ENCODE measurements at regions not wholly inside any gene's neighbourhood (a gene's known extent, or its start where the extent isn't known, plus 50 kb on each side); places are given as distances from the start of the nearest gene placed in this dataset.

DNA sequence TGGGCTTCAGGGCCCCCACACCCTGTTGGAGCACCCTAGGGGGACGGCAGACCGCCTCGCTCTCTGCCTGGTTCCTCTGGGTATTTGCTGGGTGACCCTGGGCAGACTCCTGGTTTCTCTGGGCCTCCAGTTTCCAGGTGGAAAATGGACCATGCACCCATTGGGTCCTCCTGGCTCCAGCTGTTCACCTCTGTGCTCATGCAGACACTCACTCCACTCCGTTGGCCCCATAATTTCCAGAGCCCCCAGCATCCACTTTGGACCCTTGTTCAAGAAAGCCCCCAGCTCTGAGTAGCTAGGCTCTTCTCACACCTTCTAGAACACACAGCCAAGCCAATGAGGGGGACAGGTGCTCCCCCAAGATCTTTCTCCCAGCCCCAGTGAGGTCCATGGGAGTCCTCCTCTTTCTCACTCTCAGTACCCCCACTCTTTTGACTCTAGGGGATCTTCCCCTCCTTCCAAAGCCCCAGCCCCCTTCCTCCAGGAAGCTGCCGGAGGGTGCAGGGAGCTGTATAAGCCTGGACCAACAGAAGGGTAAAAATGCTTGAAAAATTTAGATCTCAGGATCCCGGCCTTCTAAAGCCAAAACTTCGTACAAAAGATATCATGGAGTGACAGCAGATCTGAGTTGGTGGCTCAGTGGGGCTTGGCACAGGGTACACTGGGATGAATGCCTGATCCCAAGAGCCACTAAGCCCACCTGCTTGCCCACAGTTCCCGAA lies 174.8 kb upstream of the RTL1 start:
- TF ChIP-seq, protein P1, sequence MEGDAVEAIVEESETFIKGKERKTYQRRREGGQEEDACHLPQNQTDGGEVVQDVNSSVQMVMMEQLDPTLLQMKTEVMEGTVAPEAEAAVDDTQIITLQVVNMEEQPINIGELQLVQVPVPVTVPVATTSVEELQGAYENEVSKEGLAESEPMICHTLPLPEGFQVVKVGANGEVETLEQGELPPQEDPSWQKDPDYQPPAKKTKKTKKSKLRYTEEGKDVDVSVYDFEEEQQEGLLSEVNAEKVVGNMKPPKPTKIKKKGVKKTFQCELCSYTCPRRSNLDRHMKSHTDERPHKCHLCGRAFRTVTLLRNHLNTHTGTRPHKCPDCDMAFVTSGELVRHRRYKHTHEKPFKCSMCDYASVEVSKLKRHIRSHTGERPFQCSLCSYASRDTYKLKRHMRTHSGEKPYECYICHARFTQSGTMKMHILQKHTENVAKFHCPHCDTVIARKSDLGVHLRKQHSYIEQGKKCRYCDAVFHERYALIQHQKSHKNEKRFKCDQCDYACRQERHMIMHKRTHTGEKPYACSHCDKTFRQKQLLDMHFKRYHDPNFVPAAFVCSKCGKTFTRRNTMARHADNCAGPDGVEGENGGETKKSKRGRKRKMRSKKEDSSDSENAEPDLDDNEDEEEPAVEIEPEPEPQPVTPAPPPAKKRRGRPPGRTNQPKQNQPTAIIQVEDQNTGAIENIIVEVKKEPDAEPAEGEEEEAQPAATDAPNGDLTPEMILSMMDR (IDR thresholded peaks at IDR 0.05; ENCODE audit: low read depth, low read length), result no peak

DNA sequence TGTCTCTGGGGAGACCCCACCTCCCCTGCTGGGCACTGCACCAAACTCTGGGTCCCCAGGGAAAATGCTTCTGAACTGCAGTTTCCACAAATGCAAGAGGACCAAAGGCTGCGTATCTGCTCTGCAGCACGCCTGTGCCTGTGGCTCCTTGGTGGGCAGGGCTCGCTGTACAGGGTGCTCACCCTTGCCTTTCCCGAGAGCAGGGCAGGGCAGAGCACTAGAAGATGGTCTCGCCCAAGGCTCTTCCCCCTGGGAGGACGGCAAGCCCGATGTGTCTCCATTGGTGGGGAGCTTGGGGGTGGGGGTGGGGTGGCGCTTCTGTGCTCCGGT lies 175.3 kb upstream of the RTL1 start:
- in situ Hi-C loops (cut with HindIII; ENCODE audit: low sequenced_read_pairs), result no loop called here
- DNase-seq (ENCODE audit: low read depth, low spot score), result no peak
- TF ChIP-seq, protein P1 (IDR thresholded peaks at IDR 0.05; ENCODE audit: low read depth, low read length), result no peak
- H3K4me3 ChIP-seq (ENCODE audit: low read depth, low read length), result no peak overlapping the region

More for the DNA sequence above, 174.8 kb upstream of the RTL1 start:
- in situ Hi-C loops (cut with HindIII; ENCODE audit: low sequenced_read_pairs), result no loop called here
- no peak overlapping the region for H3K4me3 ChIP-seq (ENCODE audit: low read depth, low read length)
- DNase-seq (ENCODE audit: low read depth, low spot score), result no peak

DNA sequence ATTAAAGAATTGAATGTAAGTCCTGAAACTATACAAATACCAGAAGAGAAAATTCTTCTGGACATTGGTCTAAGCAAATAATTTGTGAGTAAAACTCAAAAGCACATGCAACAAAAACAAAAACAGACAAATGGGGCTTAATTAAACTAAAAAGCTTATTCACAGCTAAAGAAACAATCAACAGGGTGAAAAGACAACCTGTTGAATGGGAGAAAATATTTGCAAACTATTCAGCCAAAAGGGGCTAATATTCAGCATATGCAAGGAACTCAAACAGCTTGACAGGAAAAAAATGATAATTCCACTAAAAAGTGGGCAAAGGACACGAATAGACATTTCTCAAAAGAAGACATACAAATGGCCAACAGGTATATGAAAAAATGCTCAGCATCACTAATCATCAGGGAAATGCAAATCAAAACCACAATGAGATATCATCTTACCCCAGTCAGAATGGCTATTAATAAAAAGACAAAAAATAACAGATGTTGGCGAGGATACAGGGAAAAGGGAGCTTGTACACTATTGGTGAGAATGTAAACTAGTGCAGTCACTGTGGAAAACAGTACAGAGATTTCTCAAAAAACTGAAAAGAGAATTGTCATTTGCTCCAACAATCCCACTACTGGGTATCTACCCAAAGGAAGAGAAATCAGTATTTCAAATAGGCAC lies 177.5 kb upstream of the RTL1 start:
- DNase-seq (ENCODE audit: low read depth, low spot score), result no peak
- in situ Hi-C loops (cut with HindIII; ENCODE audit: low sequenced_read_pairs), result no loop called here
- H3K4me3 ChIP-seq (ENCODE audit: low read depth, low read length), result no peak overlapping the region
- TF ChIP-seq, protein P1 (IDR thresholded peaks at IDR 0.05; ENCODE audit: low read depth, low read length), result no peak

DNA sequence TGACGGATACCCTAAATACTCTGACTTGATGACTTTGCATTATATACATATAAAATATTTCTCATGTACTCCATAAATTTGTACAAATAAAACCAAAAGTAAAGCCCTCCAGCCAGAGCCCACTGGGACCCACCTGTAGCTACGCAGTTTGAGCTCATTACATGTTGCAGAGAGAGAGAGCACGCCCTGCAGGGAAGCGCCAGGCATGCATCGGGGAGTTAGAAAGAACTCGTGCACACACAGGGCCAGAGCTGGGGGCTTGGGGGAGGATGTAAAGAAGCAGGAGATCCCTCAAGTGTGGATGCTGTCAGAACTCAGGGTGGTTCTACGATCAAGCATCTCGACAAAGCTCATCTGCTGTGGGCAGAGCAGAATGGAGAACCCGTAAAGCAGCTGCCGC lies 178.5 kb upstream of the RTL1 start:
- no peak for DNase-seq (ENCODE audit: low read depth, low spot score)
- H3K4me3 ChIP-seq (ENCODE audit: low read depth, low read length), result no peak overlapping the region
- TF ChIP-seq, protein P1 (IDR thresholded peaks at IDR 0.05; ENCODE audit: low read depth, low read length), result no peak
- in situ Hi-C loops (cut with HindIII; ENCODE audit: low sequenced_read_pairs), result no loop called here

DNA sequence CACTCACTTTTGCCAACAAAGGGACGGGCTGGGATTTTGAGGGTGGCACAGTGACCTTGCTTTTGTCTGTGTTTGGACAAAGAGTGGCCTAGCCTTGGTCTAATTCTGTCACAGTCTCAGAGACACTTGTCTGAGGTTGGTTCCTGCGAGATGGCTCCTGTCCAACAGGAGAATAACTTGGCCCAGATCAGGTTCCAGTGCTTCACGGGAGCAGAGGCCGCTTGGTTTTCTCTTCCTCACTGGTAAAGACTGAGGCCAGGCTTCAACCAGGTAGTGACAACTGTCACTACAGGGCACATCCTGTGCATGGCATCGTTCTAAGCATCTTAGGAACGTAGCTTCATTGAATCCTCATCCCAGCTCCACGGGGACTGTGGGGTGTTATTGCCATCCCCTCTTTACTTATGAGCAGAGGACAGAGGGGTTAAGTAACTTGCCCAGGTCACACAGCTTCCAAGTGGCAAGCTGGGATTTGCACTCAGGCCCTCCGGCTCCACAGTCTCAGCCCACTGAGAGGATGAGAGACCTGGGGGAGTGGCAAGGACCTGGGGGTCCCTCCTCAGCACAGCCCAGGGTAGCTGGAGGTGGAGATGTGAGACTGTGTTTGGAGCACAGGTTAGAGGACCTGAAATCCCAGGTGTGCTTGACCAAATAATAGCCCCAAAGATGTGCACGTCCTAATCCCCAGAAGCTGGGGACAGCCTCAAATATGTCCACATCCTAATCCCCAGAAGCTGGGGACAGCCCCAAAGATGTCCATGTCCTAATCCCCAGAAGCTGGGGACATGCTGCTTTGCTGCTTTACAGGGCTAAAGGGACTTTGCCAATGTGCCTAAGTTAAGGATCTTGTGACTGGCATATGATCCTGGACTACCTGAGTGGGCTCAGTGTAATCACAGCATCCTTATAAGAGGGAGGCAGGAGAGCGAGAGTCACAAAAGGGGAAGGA lies 179.2 kb upstream of the RTL1 start:
- no peak overlapping the region for H3K4me3 ChIP-seq (ENCODE audit: low read depth, low read length)
- TF ChIP-seq, protein P1 (IDR thresholded peaks at IDR 0.05; ENCODE audit: low read depth, low read length), result no peak
- no peak for DNase-seq (ENCODE audit: low read depth, low spot score)
- in situ Hi-C loops (cut with HindIII; ENCODE audit: low sequenced_read_pairs), result no loop called here

Measured in astrocyte of the spinal cord (primary cell).